AG10803 (cell line): ENCODE measurements at regions not wholly inside any gene's neighbourhood (a gene's known extent, or its start where the extent isn't known, plus 50 kb on each side); places are given as distances from the start of the nearest gene placed in this dataset.

Experiments used
- DNase-seq: peaks from one replicate; pipeline ENCODE4 v3.0.0; 2010; ENCODE audit warnings: low read depth
- H3K4me3 ChIP-seq: 2 replicates; pipeline ENCODE4 v1.5.1; 2011; ENCODE audit warnings: mild to moderate bottlenecking, low read length, control low read depth
- CTCF ChIP-seq: conservative IDR thresholded peaks from 2 replicates; pipeline ENCODE4 v1.5.1; 2011; ENCODE audit warnings: mild to moderate bottlenecking, low read length, control low read depth, inconsistent platforms

GRCh38 chr10:123298583-123298982, 144.4 kb downstream of the BUB3 start:
- no peak for DNase-seq
- H3K4me3 ChIP-seq = no peak overlapping the region
- TF ChIP-seq CTCF = no peak

GRCh38 chr10:123299598-123299997, 145.4 kb downstream of the BUB3 start:
- H3K4me3 ChIP-seq = no peak overlapping the region
- no peak for TF ChIP-seq CTCF
- no peak for DNase-seq

GRCh38 chr10:123301077-123301857, 147.1 kb downstream of the BUB3 start:
- no peak for DNase-seq
- TF ChIP-seq CTCF = no peak
- no peak overlapping the region for H3K4me3 ChIP-seq

- H3K4me3 ChIP-seq = no peak overlapping the region
- no peak for TF ChIP-seq CTCF
- no peak for DNase-seq
These were observed 149.6 kb downstream of the BUB3 start for GRCh38 chr10:123303581-123304337.

- no peak overlapping the region for H3K4me3 ChIP-seq
- no peak for TF ChIP-seq CTCF
- DNase-seq = no peak
These were observed 151.5 kb downstream of the BUB3 start for GRCh38 chr10:123305671-123306070.

GRCh38 chr10:123306290-123306689, 152.1 kb downstream of the BUB3 start:
- H3K4me3 ChIP-seq = no peak overlapping the region
- no peak for DNase-seq
- TF ChIP-seq CTCF = no peak

- DNase-seq = peak; percentile 6
- no peak overlapping the region for H3K4me3 ChIP-seq
- no peak for TF ChIP-seq CTCF
These were observed 155.5 kb downstream of the BUB3 start for GRCh38 chr10:123309731-123310130.
